GM12892 (cell line): ENCODE measurements at regions not wholly inside any gene's neighbourhood (a gene's known extent, or its start where the extent isn't known, plus 50 kb on each side); places are given as distances from the start of the nearest gene placed in this dataset.

Experiments used
- POLR2A ChIP-seq: IDR thresholded peaks from 2 replicates; pipeline ENCODE4 v1.6.1; 2011; ENCODE audit warnings: low read depth, low read length, control low read depth
- POLR2AphosphoS5 ChIP-seq: IDR thresholded peaks from 2 replicates; pipeline ENCODE4 v1.6.1; 2011; ENCODE audit warnings: low read depth, low read length, control low read depth
- TAF1 ChIP-seq: IDR thresholded peaks from 2 replicates; pipeline ENCODE4 v1.6.1; 2011; ENCODE audit warnings: low read depth, mild to moderate bottlenecking, control low read depth, low read length, borderline replicate concordance

DNA sequence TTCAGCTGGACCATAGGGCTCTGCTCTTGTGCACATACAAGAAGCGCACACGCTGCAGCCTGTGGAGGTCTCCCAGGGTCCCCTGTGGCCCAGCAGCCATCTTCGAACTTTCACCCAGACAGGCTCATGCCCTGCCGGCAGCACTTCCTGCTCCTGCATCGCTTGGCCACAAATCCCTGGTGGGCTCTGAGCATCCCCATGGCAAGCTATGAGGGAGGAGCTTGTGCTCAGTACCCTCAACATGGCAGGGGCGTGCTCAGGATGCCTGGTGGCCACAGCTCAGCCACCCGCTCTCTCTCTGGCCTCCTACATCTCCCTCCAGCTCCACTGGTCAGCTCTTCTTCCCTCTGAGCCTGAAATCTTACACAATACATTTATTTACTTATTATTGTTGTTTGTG is 63.7 kb downstream of the IRX2 start:
- TF ChIP-seq TAF1: no peak
- TF ChIP-seq POLR2A: no peak
- TF ChIP-seq POLR2AphosphoS5: no peak
